ENCODE measurements at regions not wholly inside any gene's neighbourhood (a gene's known extent, or its start where the extent isn't known, plus 50 kb on each side); places are given as distances from the start of the nearest gene placed in this dataset.
"Not testable (repeated sequence)": the region's sequence is repeated elsewhere in the genome, so short reads cannot be mapped to it uniquely, and the experiment has no call there.

DNA sequence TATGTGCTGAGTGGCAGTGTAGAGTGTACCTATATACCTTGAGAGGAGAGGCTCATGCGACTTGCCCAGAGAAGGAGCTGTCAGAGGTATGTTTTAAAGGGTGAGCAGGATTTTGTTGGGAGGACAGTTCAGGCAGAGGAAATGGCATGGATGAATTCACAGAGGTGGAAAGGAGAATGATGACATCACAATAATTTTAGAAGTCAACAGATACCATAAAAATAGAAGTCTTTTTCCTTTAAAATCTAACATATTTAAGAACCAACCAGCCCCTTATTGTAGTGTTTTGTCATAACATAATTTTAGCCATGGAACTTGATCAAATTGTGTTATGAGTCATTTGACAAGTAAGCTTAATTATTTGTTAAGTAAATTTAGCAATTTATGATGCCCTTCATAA is 538.1 kb upstream of the GYPC start:
- TF ChIP-seq POLR2A (IDR thresholded peaks at IDR 0.05) = no peak
- TF ChIP-seq, protein P1, sequence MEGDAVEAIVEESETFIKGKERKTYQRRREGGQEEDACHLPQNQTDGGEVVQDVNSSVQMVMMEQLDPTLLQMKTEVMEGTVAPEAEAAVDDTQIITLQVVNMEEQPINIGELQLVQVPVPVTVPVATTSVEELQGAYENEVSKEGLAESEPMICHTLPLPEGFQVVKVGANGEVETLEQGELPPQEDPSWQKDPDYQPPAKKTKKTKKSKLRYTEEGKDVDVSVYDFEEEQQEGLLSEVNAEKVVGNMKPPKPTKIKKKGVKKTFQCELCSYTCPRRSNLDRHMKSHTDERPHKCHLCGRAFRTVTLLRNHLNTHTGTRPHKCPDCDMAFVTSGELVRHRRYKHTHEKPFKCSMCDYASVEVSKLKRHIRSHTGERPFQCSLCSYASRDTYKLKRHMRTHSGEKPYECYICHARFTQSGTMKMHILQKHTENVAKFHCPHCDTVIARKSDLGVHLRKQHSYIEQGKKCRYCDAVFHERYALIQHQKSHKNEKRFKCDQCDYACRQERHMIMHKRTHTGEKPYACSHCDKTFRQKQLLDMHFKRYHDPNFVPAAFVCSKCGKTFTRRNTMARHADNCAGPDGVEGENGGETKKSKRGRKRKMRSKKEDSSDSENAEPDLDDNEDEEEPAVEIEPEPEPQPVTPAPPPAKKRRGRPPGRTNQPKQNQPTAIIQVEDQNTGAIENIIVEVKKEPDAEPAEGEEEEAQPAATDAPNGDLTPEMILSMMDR (IDR thresholded peaks at IDR 0.05) = no peak
- DNase-seq (ENCODE audit: low spot score in 2 of 2) = no peak
- no peak overlapping the region for H3K4me3 ChIP-seq (ENCODE audit: low read depth, poor library complexity, severe bottlenecking)
- WGBS, 2 donors = 84 to 95% methylated on average over 1 of the region's 1 CpG
- intact Hi-C loops (cut with DNase I; ENCODE audit: low total_unique reads) = no loop called here

DNA sequence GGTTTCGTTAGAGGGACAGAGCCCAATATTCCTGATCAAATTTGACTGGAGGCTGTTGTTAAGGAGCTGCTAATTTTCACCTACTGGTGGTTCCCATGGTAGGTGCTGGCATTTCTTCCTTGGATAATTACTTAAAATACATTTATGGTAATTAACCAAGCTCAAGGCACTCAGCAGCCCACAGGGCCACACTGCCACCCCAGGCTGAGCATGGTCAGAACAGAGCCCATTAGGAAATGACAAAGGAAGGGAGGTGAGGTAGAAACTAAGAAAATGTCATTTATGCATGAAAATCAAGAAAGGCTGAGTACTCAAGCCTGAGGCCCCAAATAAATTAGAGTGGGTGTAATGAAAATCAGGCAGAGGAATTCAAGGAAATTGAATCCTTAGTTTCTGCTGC is 510.2 kb upstream of the GYPC start:
- no peak for TF ChIP-seq POLR2A (IDR thresholded peaks at IDR 0.05)
- TF ChIP-seq, protein P1 (IDR thresholded peaks at IDR 0.05) = no peak
- no peak for DNase-seq (ENCODE audit: low spot score in 2 of 2)
- WGBS, 2 donors = 38 to 52% methylated on average over 1 of the region's 1 CpG
- no peak overlapping the region for H3K4me3 ChIP-seq (ENCODE audit: low read depth, poor library complexity, severe bottlenecking)
- intact Hi-C loops (cut with DNase I; ENCODE audit: low total_unique reads) = no loop called here

DNA sequence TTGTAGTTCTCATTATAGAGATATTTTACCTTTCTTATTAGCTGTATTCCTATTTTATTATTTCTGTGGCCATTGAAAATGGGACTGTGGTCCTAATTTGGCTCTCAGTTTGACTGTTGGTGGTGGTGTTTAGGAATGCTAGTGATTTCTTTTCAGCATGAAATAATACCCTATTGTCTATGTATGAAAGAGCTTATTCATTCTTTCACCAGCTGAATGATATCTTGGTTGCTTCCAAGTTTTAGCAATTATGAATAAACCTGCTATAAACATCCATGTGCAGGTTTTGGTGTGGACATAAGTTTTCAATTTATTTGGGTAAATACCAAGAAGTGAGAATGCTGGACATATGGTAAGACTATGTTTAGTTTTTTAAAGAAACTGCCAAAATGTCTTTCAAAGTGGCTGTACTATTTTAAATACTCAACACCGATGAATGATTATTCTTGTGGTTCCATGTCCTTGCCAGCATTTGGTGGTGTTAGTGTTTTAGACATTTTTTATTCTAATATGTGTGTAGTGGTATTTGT is 501.6 kb upstream of the GYPC start:
- H3K4me3 ChIP-seq (ENCODE audit: low read depth, poor library complexity, severe bottlenecking) = no peak overlapping the region
- WGBS, 2 donors = 72 to 81% methylated on average over 1 of the region's 1 CpG
- TF ChIP-seq, protein P1 (IDR thresholded peaks at IDR 0.05) = no peak
- TF ChIP-seq POLR2A (IDR thresholded peaks at IDR 0.05) = no peak
- intact Hi-C loops (cut with DNase I; ENCODE audit: low total_unique reads) = no loop called here
- DNase-seq (ENCODE audit: low spot score in 2 of 2) = no peak

DNA sequence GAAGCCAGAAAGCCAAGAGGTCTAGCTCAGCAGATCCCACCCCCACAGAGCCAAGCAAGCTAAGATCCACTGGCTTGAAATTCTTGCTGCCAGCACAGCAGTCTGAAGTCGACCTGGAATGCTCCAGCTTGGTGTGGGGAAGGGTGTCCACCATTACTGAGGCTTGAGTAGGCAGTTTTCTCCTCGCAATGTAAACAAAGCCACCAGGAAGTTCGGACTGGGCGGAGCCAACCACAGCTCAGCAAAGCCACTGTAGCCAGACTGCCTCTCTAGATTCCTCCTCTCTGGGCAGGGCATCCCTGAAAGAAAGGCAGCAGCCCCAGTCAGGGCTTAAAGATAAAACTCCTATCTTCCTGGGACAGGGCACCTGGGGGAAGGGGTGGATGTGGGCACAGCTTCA is 495.0 kb upstream of the GYPC start:
- 72 to 82% methylated on average over 4 of the region's 4 CpGs for WGBS, 2 donors

DNA sequence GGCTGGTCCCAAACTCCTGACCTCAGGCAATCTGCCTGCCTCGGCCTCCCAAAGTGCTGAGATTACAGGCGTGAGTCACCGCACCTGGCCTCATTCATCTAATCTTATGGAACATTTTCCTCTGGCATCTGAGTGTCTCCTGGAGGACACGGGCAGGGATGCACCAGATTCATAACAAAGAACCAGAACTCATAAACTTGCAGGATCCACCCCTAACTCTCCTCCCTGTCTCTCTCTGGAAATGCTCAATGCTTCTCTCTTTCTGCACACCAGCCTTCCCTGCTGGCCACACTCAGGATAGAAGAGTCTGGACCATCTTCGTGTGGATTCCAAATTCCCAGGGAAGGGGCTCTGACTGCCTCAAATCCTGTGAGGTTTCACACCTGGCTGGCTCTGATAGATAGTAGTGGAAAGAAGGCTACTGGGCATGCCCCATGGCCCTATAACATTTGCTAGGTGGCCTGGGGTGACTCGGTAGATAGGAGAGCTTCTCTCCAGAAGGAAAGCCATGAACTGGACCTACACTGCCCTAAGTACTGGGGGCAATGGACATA is 483.2 kb upstream of the GYPC start:
- TF ChIP-seq, protein P1 (IDR thresholded peaks at IDR 0.05) = no peak
- TF ChIP-seq POLR2A (IDR thresholded peaks at IDR 0.05) = no peak
- WGBS, 2 donors = 72 to 77% methylated on average over 6 of the region's 6 CpGs
- H3K4me3 ChIP-seq (ENCODE audit: low read depth, poor library complexity, severe bottlenecking) = no peak overlapping the region
- no peak for DNase-seq (ENCODE audit: low spot score in 2 of 2)
- intact Hi-C loops (cut with DNase I; ENCODE audit: low total_unique reads) = no loop called here

More for the DNA sequence above, 495.0 kb upstream of the GYPC start:
- intact Hi-C loops (cut with DNase I; ENCODE audit: low total_unique reads); DNase-seq (ENCODE audit: low spot score in 2 of 2); H3K4me3 ChIP-seq (ENCODE audit: low read depth, poor library complexity, severe bottlenecking): not testable (repeated sequence)

DNA sequence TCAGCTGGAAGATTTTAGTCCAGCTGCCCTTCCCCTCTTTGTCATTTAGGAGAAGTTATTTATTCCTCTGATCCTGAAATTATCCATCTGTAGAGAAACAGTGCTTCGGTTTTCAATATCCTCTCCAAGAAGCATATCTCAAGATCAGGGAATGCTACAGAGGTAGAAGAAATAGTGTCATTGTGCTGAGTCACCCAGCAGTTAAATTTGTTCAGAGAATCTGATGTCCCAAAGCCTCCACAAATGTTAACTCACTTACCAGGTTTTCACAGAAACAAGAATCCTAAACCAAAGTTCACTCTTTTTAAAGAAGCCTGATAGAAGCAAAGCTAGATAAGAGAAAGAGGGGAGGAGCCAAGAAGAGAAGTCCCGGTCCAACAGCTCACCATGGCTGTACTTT is 480.7 kb upstream of the GYPC start:
- WGBS, 2 donors = 88 to 91% methylated on average over 2 of the region's 2 CpGs
- intact Hi-C loops (cut with DNase I; ENCODE audit: low total_unique reads) = no loop called here
- TF ChIP-seq, protein P1 (IDR thresholded peaks at IDR 0.05) = no peak
- H3K4me3 ChIP-seq (ENCODE audit: low read depth, poor library complexity, severe bottlenecking) = no peak overlapping the region
- no peak for DNase-seq (ENCODE audit: low spot score in 2 of 2)

Measured in lower leg skin (tissue), 4 donors.